Smooth muscle cell (in vitro differentiated cells): ENCODE measurements at regions not wholly inside any gene's neighbourhood (a gene's known extent, or its start where the extent isn't known, plus 50 kb on each side); places are given as distances from the start of the nearest gene placed in this dataset.

Experiments used
- DNase-seq: peaks from one replicate; lab custom pipeline; 2025; ENCODE audit not compliant: unreplicated experiment; lab: John Stamatoyannopoulos, UW
- H2AFZ ChIP-seq: fragments of 200-600 bp; sonication (generic); 2 replicates; pipeline ENCODE4 v1.6.0; 2016; ENCODE audit warnings: antibody characterized with exemption, low read depth, mild to moderate bottlenecking
- H3F3A ChIP-seq: fragments of 200-600 bp; sonication (generic); 2 replicates; pipeline ENCODE4 v1.6.0; 2017; ENCODE audit warnings: antibody characterized with exemption, low read depth
- H3K27ac ChIP-seq: fragments of 200-600 bp; sonication (generic); 2 replicates; pipeline ENCODE4 v1.5.1; 2016; ENCODE audit warnings: low read depth, mild to moderate bottlenecking
- H3K27me3 ChIP-seq: fragments of 200-600 bp; sonication (generic); 2 replicates; pipeline ENCODE4 v1.6.1; 2016; ENCODE audit warnings: low read depth, mild to moderate bottlenecking
- H3K36me3 ChIP-seq: fragments of 200-600 bp; sonication (generic); 2 replicates; pipeline ENCODE4 v1.5.1; 2016; ENCODE audit warnings: low read depth
- H3K4me1 ChIP-seq: fragments of 200-600 bp; sonication (generic); 2 replicates; pipeline ENCODE4 v1.5.1; 2016; ENCODE audit warnings: low read depth
- H3K4me2 ChIP-seq: fragments of 200-600 bp; sonication (generic); 2 replicates; pipeline ENCODE4 v1.6.0; 2016; ENCODE audit warnings: mild to moderate bottlenecking
- H3K4me3 ChIP-seq: fragments of 200-600 bp; sonication (generic); 2 replicates; pipeline ENCODE4 v1.5.1; 2016; ENCODE audit warnings: mild to moderate bottlenecking
- H3K79me2 ChIP-seq: fragments of 200-600 bp; sonication (generic); 2 replicates; pipeline ENCODE4 v1.6.0; 2016; ENCODE audit warnings: low read depth, mild to moderate bottlenecking
- H3K9ac ChIP-seq: fragments of 200-600 bp; sonication (generic); 2 replicates; pipeline ENCODE4 v1.6.0; 2016; ENCODE audit warnings: low read depth
- H3K9me3 ChIP-seq: fragments of 200-600 bp; sonication (generic); replicated peaks from 2 replicates; pipeline ENCODE4 v1.5.1; 2016; ENCODE audit warnings: low read depth
- H4K20me1 ChIP-seq: fragments of 200-600 bp; sonication (generic); 2 replicates; pipeline ENCODE4 v1.6.0; 2016; ENCODE audit warnings: low read depth
- WGBS: methylation state at CpG from one replicate; pipeline ENCODE4 v1.1.7; 2016; ENCODE audit warnings: low lambda C conversion rate; 5-methylcytosine and 5-hydroxymethylcytosine counted together
- TF ChIP-seq, protein P1 (sequence below): fragments of 200-600 bp; sonication (generic); IDR thresholded peaks from 2 replicates; pipeline ENCODE4 v1.5.1; 2017; ENCODE audit warnings: borderline replicate concordance, mild to moderate bottlenecking, antibody characterized with exemption; ENCODE audit not compliant: insufficient read depth, poor library complexity, severe bottlenecking

DNA sequence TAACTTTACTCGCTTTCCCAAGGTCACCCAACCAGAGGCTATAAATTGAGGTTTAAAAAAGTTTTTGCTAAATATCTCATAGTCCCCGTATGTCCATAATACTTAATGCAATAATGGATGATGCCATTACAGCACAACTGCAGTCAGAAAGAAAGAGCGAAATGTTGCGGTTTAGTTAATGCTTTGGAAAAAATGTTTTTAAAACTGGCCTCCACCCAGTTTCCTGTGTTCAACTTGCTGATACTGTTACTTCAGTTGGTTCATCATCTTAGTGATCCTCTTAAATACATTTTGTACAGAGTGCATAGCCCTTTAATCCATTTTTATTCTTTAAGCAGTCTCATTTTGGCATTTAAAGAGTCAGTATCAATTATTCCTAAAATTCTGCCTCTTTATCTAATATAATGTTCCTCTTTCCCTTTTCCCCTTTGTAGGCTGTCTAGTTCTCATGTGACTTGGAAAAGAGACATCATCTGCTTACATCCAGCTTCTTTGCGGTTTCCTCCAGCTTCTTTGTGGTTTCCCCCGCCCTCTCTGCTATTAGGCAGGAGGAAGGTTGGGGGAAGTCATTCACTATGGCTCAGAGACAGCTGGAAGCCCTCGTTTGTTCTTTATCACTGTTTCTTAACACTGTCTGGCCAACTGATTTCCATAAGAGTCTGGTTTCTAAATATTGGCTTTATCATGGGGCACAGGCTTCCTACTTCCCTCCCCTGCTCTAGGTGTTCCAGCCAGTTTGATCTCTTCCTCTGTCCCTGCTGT, 154.3 kb downstream of the GOLIM4 start:
- H3K9ac ChIP-seq: peak overlapping the region; percentile 58
- H3K9me3 ChIP-seq: no peaks in the 10 kb centered on the region
- no peaks in the 10 kb centered on the region for H4K20me1 ChIP-seq
- H2AFZ ChIP-seq: no peak overlapping the region
- no peaks in the 10 kb centered on the region for H3K27me3 ChIP-seq
- H3K4me3 ChIP-seq: no peak overlapping the region
- whole genome bisulfite sequencing: 19% methylated on average over 7 of the region's 7 CpGs
- no peaks in the 10 kb centered on the region for H3K79me2 ChIP-seq
- no peaks in the 10 kb centered on the region for H3K36me3 ChIP-seq
- peak overlapping the region; percentile 92 for H3K27ac ChIP-seq
- TF ChIP-seq, protein P1, sequence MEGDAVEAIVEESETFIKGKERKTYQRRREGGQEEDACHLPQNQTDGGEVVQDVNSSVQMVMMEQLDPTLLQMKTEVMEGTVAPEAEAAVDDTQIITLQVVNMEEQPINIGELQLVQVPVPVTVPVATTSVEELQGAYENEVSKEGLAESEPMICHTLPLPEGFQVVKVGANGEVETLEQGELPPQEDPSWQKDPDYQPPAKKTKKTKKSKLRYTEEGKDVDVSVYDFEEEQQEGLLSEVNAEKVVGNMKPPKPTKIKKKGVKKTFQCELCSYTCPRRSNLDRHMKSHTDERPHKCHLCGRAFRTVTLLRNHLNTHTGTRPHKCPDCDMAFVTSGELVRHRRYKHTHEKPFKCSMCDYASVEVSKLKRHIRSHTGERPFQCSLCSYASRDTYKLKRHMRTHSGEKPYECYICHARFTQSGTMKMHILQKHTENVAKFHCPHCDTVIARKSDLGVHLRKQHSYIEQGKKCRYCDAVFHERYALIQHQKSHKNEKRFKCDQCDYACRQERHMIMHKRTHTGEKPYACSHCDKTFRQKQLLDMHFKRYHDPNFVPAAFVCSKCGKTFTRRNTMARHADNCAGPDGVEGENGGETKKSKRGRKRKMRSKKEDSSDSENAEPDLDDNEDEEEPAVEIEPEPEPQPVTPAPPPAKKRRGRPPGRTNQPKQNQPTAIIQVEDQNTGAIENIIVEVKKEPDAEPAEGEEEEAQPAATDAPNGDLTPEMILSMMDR: no peak
- no peak for DNase-seq
- H3F3A ChIP-seq: peaks cover 19% of the 10 kb centered on the region
- H3K4me1 ChIP-seq: peaks cover 24% of the 10 kb centered on the region
- H3K4me2 ChIP-seq: peak overlapping the region; percentile 67

DNA sequence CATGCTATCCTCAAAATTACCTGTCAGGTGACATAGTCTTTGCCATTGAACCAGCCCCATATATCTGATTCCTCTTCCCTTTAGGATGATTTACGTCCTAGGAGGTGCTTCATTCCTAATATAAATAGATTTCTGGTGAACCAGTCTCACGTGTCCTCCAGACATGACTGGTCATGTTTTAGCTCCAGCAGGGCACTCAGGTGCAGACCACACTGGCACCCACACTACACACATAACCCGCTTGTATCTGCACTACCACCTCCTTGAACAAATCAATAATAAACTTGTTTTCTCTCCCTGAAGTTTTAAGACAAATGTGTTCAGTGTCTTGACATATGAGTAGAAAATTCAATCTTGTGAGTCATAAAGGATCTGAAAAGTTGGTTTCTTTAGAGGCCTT, 155.5 kb downstream of the GOLIM4 start:
- H3K27ac ChIP-seq: peak overlapping the region; percentile 92
- H3K27me3 ChIP-seq: no peaks in the 10 kb centered on the region
- no peak overlapping the region for H3K4me3 ChIP-seq
- H3F3A ChIP-seq: peaks cover 19% of the 10 kb centered on the region
- WGBS: 37% methylated on average over 3 of the region's 3 CpGs
- H3K9ac ChIP-seq: peak overlapping the region; percentile 58
- H3K9me3 ChIP-seq: no peaks in the 10 kb centered on the region
- peaks cover 24% of the 10 kb centered on the region for H3K4me1 ChIP-seq
- H3K4me2 ChIP-seq: peak overlapping the region; percentile 67
- peak overlapping the region; percentile 30 for H2AFZ ChIP-seq
- no peaks in the 10 kb centered on the region for H4K20me1 ChIP-seq
- H3K79me2 ChIP-seq: no peaks in the 10 kb centered on the region
- H3K36me3 ChIP-seq: no peaks in the 10 kb centered on the region
- DNase-seq: no peak
- TF ChIP-seq, protein P1: no peak

DNA sequence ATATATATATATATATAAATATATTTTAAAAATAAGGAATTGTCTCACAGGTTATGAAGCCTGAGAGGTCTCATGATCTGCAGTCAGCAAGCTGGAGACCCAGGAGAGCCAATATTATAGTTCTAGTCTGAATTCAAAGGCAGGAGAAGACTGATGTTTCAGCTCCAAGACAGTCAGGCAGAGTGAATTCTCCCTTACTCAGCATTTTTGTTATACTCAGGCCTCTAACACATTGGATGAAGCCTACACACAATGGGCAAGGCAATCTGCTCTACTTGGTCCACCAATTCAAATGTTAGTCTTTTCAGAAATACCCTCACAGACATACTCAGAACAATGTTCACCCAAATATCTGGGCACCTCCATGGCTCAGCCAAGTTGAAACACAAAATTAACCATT, 157.2 kb downstream of the GOLIM4 start:
- no peak overlapping the region for H2AFZ ChIP-seq
- TF ChIP-seq, protein P1: no peak

DNA sequence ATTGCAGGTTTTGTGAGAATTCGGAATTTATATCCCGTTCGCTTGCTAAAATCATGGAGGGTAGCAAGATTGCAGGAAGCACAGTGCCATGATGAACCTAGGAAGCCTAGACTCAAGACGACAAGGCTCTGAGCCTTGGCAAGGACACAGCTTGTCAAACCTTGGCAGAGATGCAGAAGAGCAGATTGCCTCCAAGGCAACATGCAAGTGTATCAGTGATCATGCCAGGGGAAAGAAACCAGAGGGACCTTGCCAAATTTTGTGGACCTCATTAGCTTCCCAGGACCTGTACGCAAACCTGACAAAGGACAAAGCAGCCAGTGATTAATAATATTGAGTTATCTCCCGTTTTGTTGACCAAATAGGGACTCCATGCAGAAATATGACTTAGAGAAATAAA, 159.7 kb downstream of the GOLIM4 start:
- TF ChIP-seq, protein P1: no peak
- Histone ChIP-seq H3F3A (peaks cover 16% of the 10 kb centered on the region), H3K4me2 (no peak overlapping the region), H3K9me3 (no peaks in the 10 kb centered on the region), H3K4me3 (no peak overlapping the region), H3K27ac (no peak overlapping the region), H3K79me2 (no peaks in the 10 kb centered on the region), H4K20me1 (no peaks in the 10 kb centered on the region), H3K9ac (no peak overlapping the region), H3K36me3 (no peaks in the 10 kb centered on the region), H2AFZ (no peak overlapping the region), H3K4me1 (peaks cover 12% of the 10 kb centered on the region), H3K27me3 (no peaks in the 10 kb centered on the region)
- 93% methylated on average over 6 of the region's 6 CpGs for WGBS
- no peak for DNase-seq

More for the DNA sequence above, 157.2 kb downstream of the GOLIM4 start:
- Histone ChIP-seq H3F3A (peaks cover 19% of the 10 kb centered on the region), H3K9ac (no peak overlapping the region), H3K9me3 (no peaks in the 10 kb centered on the region), H3K27ac (no peak overlapping the region), H3K79me2 (no peaks in the 10 kb centered on the region), H3K27me3 (no peaks in the 10 kb centered on the region), H3K36me3 (no peaks in the 10 kb centered on the region), H3K4me2 (no peak overlapping the region), H3K4me3 (no peak overlapping the region), H4K20me1 (no peaks in the 10 kb centered on the region), H3K4me1 (peaks cover 24% of the 10 kb centered on the region)
- no peak for DNase-seq
